ENCODE measurements at regions not wholly inside any gene's neighbourhood (a gene's known extent, or its start where the extent isn't known, plus 50 kb on each side); places are given as distances from the start of the nearest gene placed in this dataset.

- no peak for DNase-seq
Measured at GRCh38 chr16:51759329-51759728, 608.3 kb upstream of the SALL1 start.

- no peak for DNase-seq
Measured at GRCh38 chr16:51757921-51758479, 606.9 kb upstream of the SALL1 start.

- DNase-seq = no peak
Measured at GRCh38 chr16:51757505-51757904, 606.4 kb upstream of the SALL1 start.

- no peak for DNase-seq
Measured at GRCh38 chr16:51757124-51757470, 606.0 kb upstream of the SALL1 start.

- DNase-seq = no peak
Measured at GRCh38 chr16:51756447-51757123, 605.5 kb upstream of the SALL1 start.

- no peak for DNase-seq
Measured at GRCh38 chr16:51755577-51756355, 604.7 kb upstream of the SALL1 start.

- DNase-seq = no peak
Measured at GRCh38 chr16:51755039-51755501, 604.0 kb upstream of the SALL1 start.

GRCh38 chr16:51753467-51754127, 602.5 kb upstream of the SALL1 start:
- DNase-seq = no peak

- no peak for DNase-seq
Measured at GRCh38 chr16:51752438-51752995, 601.4 kb upstream of the SALL1 start.

- DNase-seq = no peak
Measured at GRCh38 chr16:51747329-51747728, 596.3 kb upstream of the SALL1 start.

- no peak for DNase-seq
Measured at GRCh38 chr16:51734220-51734619, 583.1 kb upstream of the SALL1 start.

- DNase-seq = no peak
Measured at GRCh38 chr16:51733181-51733580, 582.1 kb upstream of the SALL1 start.

GRCh38 chr16:51731160-51731559, 580.1 kb upstream of the SALL1 start:
- DNase-seq = no peak

- no peak for DNase-seq
Measured at GRCh38 chr16:51723036-51723724, 572.1 kb upstream of the SALL1 start.

GRCh38 chr16:51722467-51722866, 571.4 kb upstream of the SALL1 start:
- no peak for DNase-seq

- DNase-seq = no peak
Measured at GRCh38 chr16:51719376-51719775, 568.3 kb upstream of the SALL1 start.

- no peak for DNase-seq
Measured at GRCh38 chr16:51716195-51716594, 565.1 kb upstream of the SALL1 start.

- no peak for DNase-seq
Measured at GRCh38 chr16:51713502-51713901, 562.4 kb upstream of the SALL1 start.

- no peak for DNase-seq
Measured at GRCh38 chr16:51710905-51711563, 560.0 kb upstream of the SALL1 start.

GRCh38 chr16:51710186-51710585, 559.1 kb upstream of the SALL1 start:
- no peak for DNase-seq

- DNase-seq = no peak
Measured at GRCh38 chr16:51708861-51709260, 557.8 kb upstream of the SALL1 start.

GRCh38 chr16:51707666-51708065, 556.6 kb upstream of the SALL1 start:
- DNase-seq = no peak
